G401 (cell line): ENCODE measurements at regions not wholly inside any gene's neighbourhood (a gene's known extent, or its start where the extent isn't known, plus 50 kb on each side); places are given as distances from the start of the nearest gene placed in this dataset.

Experiments
- DNase-seq: peaks from one replicate; pipeline ENCODE4 v3.0.0-alpha.2; 2015; ENCODE audit warnings: low spot score
- in situ Hi-C: cut with HindIII; loops from 2 replicates; pipeline ENCODE4 v1.10.0; 2016; ENCODE audit warnings: low sequenced_read_pairs, mixed read lengths

DNA sequence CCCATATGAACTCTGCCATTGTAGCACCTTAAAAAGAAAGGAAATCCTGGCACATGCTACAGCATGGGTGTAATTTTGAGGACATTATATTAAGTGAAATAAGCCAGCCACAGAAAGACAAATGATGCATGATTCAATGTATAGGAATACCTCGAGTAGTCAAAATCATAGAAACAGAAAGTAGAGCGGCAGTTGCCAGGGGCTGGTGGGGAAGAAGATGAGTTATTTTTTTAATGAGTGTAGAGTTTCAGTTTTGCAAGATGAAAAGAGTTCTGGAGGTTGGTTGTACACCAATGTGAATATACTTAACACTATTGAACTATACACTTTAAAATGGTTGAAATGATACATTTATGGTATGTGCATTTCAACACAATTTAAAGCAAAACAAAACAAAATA lies 133.0 kb downstream of the ZDHHC21 start:
- no peak for DNase-seq
- in situ Hi-C loops = no loop called here

DNA sequence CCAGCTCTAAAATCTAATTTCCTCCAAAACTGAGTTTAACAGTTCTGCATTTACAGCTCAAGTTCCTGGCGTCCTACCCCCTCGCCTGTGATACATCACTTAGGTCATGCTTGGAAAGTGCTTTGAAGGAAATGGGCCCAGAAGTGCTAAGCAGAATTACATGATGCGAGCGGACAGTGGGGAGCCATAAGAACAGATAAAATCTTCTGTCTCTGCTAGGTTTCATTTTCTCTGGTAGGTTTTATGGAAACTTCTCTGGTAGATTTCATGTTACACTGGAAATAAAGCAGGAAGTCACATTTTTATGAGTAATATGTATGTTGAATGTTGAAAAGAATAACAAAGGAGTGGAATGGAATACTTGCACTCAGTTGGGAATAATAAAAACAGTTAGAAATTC lies 138.3 kb downstream of the ZDHHC21 start:
- in situ Hi-C loops = no loop called here
- DNase-seq = no peak

DNA sequence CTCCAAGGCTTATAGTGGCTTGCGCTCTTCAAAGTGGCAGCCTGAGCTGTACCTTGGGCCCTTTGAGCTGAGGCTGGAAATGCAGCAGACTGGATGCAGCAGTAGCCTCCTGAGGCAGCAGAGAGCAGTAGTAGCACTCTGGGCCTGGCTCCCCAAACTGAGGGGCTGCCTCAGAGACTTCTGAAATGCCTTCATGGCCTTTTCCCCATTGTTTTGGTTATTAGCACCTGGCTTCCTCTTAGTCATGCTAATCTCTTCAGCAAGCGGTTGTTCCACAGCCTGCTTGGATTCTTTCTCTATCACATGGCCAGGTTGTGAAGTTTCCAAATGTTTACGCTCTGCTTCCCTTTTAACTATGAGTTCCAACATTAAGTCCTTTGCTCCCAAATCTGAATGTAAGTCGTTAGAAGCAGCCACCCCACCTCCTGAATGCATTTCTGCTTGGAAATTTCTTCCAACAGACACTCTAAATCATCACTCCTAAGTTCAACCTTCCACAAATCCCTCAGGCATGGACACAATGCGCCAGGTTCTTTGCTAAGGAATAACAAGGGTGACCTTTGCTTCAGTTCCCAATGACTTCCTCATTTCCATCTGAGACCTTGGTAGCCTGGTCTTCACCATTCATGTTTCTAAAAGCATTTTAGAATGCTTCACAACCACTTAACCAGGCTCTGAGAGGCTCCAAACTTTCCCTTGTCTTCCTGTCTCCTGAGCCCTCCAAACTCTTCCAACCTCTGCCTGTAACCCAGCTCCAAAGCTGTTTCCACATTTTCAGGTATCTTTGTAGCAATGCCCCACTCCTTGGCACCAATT lies 145.8 kb downstream of the ZDHHC21 start:
- DNase-seq = no peak

DNA sequence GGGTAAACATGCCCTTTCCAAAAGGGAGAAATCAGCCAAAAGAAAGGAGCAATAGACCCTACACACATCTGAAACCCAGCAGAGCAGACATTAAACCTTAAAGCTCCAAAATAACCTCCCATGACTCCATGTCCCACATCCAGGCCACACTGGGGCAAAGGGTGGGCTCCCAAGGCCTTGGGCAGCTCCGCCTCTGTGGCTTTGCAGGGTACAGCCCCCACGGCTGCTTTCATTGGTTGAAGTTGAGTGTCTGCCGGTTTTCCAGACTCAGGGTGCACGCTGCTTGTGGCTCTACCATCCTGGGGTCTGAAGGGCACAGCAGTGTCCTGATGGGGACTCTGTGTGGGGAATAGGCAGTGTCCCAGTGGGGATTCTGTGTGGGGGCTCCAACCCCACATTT lies 146.5 kb downstream of the ZDHHC21 start:
- in situ Hi-C loops = no loop called here
- no peak for DNase-seq

More for the DNA sequence above, 145.8 kb downstream of the ZDHHC21 start:
- in situ Hi-C loops = no loop called here

DNA sequence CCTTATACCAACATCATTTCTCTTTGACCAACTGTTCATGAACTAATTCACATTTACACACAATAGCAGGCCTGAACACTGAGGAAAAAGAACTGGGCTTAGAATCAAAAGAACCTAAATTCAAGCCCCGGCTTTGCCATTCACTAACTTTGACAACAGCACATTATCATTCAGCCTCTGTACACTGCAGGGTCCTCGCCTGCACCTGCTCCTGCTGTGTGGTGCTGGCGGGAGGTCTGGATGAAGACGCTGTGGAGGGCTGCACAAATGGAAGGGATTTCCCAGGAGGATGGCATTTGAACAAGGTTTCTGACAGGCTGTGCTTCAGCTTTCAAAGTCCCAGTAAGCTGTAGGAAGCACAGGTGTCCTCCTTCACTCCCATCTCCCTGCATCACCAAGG lies 151.2 kb downstream of the ZDHHC21 start:
- in situ Hi-C loops = no loop called here
- DNase-seq = no peak

DNA sequence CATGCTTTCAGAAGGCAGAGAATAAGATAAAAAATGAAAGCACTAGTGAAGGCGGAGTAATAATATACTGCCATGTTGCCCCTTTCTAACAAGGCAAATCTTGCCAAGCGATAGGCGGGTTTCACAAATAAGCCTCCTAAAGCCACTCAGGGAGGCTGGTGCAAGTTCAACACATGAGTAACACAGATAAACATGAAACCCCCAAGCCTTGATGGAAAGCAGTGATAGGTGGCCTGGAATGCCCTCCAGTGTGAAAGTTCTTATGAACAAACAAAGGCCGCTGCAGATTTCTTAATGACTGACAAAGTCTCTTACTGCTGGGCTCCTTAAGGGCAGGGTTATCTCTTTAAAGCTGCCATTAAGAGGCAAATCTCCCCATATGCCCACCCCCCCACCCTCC lies 154.7 kb downstream of the ZDHHC21 start:
- no peak for DNase-seq
- in situ Hi-C loops = no loop called here

DNA sequence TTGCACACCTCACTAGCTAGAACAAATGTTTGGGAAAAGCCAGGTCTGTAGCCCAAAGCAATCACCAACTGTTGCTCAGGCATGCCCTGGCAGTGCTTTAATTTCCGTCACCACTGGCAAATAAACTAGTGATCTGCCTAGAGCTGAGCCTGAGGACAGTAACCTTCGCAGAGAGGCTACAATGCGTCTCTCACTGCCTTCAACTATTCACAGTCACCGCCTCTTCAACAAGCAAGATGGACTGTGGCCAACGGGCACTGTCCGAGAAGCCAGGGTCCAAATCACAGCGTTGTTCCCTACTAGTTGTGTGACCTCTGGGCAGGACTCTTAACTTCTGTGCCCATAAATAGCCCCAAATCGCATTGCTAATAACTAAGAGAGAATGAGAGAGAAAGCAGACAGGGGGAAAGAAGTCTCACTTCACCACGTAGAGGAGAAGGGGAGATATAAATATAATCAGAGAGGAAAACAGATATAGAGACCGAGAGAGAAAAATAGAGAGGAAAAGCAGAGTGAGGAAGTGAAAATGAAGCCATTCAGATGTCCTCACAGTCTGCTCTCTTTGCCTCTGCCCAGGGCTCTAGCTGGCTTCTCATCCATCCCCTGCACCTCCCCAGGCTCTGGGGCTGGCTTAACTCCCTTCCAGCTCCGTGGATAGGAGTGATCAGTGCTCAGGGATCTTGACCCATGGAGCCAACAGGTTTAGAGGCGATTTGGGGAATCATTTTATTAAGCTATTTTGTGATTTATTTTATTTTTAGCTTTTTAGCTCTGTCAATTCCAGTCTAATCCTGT lies 157.9 kb downstream of the ZDHHC21 start:
- in situ Hi-C loops = no loop called here
- no peak for DNase-seq

DNA sequence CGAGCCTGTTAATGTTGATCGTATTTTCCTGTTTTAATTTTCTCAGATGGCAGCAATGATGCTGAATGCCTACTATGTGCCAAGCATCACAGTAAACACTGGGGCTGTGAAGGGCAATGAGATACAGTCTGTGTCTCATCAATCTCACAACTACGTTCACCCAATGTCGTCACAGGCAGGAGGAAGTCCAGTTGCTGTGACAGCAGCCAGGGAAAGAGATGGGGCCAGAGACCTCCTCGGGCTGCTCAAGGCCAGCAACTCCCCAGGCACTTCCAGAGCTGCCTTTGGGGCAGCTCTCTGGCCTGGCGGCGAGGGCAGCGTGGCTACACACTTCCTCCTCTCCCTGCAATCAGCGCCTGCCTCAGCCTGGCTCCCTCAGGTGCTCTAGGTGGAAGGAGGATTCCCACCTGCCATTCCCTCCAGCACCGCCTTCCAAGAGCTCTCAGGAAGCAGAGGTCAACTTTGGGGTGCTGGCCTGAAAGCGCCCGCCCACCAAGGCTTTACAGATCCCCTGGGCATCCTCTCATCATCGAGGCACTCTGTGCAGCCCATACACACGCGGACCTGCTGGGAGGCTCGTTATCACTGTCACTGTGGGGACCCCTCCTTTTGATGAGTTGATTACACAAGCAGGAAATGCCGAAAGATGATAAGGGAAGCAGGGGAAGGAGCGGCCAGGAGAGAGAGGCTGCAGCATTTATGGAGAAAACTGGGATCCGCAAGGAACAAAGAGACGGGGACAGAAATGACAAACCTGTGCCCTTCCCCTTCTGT lies 159.2 kb downstream of the ZDHHC21 start:
- in situ Hi-C loops = no loop called here
- no peak for DNase-seq

DNA sequence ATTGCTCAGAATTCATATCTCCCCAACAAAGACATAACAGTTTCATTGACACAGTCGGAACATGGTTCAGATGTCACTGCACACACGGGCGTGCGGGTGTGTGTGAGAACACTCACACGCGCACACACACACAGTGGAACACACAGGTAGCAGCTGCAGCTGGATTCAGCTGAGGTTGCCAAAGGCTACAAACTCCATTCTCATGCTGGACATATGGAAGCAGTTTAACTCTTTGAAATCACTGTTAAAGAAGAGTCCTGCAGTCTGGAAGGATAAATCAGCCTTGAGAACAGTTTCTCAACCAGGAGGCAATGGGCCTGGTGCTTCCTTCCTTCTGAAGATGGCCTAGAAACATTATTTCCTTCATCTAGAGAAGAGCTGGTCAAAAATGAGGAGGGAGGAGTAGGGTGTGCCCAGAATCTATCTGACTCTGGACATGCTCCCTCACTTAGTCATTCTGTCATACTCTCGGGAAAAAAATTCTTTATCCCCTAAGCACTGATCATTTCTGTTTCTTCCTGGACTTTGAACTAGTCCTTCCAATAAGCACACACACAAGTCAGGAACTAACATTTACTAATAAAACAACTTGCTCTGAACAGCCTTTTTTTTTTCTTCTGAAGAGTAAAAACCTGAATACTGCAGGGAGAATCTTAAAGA lies 160.6 kb downstream of the ZDHHC21 start:
- no peak for DNase-seq
- in situ Hi-C loops = no loop called here

DNA sequence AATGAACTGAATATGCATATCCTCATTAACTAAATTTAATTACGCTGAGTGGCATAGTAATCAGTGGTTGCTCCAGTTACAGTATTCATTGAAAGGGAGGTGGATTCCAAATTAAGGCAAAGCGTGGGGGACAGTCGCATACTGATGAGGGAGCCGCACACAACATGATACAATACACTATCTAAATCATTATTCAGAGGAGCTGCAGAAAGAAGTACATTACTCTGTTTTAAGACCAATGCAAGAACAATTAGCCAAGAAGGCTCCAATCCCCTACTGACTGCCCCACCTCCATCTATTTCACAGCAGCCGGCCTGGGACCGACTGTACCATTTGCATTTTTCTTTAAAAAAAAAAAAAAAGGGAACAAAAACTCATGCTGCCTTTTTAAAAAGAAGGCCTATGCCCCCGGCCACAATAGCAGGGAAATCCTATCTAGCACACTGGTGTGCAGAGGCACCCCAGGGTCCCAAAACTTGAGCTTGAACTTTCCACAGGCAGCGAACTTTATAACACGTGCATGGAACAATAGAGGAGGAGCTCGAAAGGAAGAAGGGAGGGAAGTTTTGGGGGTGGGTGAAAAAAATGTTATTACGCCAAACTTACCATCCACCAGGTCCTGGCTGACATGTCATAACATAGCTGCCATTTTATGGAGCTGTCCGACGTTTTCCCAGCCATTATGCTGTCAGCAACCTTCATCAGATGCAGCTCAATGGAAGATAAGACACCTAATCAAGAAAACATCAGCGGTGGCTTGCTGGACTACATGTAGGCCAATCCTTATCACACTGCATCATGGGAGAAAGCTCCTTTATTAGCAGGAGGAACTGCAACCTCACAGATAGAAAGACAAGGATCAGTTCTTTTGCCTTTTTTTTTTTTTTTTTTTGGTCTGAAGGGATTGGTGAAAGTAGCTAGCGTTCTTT lies 161.6 kb downstream of the ZDHHC21 start:
- DNase-seq = peak; percentile 58
- in situ Hi-C loops = no loop called here

DNA sequence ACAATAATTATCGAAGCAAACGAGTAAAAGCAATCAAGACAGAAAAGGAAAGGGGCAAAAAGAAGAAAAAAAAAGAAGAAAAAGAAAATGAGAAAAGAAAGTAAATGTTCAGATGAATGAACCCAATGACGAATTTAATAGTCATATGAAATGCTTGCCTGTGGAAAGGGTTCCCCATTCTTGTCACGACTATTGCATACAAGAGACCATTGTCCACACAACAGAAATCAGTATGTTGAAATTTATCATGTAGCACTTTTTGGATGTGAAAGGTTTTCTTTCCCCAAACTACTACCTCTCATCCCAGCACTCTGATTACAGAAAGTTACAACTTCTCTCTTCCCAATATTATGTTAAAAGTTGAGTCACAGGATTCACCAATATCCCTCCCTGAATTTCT lies 162.4 kb downstream of the ZDHHC21 start:
- DNase-seq = peak; percentile 43
- in situ Hi-C loops = no loop called here

DNA sequence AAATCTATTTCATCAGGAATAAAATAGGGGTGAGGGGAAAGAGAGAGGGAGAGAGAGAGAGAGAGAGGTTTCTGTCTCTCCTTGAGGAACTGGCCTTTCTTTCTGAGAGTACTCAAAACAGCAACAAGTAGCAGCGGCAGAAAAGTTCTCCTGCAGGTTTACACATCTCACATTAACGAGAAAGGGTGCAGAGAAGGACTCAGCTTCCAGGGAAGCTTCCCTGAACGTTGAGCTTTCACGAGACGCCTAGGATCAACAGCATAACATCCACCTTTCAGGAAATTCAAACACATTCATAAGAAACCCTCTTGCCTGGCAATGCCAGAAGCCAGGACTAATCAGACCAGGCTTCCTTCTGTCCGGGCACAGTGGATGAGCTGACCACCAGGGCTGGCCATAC lies 162.9 kb downstream of the ZDHHC21 start:
- in situ Hi-C loops = no loop called here

DNA sequence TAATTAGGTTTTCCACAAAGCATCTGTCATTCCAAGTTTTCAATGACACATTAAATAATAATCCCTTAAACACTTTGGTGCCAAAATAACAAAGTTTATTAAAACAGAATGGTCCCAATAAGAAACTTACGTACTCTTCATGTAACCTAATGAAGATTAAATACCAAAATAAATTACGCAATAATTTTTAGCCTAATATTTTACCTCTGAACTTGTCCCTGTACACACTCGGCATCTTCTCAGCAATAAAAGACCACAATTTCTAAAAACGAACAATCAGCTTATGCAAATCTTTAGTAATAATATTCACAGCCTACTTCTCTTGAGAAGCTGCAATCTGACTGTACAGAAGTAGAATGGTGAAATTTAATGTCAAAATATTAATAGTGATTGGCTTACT lies 163.6 kb downstream of the ZDHHC21 start:
- DNase-seq = no peak
- in situ Hi-C loops = no loop called here

More for the DNA sequence above, 162.9 kb downstream of the ZDHHC21 start:
- peak; percentile 58 for DNase-seq

DNA sequence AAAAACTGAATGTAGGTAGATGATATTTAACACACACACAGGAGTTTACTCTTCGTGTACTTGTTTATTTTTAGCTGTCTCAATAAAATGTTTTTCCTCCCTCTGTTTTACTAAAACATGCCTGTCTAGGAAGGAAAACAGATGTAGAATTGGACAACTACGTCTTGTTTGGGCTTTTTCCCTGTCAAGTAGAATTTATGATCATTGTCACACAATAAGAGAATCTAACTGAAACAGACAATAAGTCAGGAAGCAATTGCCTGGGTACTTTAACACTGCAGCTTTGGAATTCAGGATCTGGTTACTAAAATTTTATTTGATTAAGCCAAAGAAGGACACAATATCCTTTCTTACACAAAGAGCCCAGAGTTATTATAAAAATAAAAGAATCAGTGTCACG lies 164.2 kb downstream of the ZDHHC21 start:
- in situ Hi-C loops = no loop called here
- peak; percentile 50 for DNase-seq

DNA sequence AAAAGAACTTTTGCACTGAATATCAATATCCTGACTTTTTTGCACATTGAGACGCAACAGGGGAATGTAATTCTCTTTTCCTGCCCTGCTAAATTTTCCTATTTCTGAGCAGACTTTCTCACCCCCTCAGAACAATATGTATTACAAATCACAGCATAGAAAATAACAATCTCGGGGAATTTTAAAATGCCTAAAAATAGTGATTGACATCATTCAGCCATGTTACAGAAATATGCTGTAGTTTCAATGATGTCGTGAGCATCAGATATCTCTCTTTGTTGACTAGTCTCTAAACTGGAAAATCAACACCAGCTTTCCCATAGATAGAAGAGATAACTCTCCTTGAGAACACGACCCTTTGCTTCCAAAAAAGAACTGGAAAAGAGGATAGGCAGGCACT lies 166.7 kb downstream of the ZDHHC21 start:
- in situ Hi-C loops = no loop called here

DNA sequence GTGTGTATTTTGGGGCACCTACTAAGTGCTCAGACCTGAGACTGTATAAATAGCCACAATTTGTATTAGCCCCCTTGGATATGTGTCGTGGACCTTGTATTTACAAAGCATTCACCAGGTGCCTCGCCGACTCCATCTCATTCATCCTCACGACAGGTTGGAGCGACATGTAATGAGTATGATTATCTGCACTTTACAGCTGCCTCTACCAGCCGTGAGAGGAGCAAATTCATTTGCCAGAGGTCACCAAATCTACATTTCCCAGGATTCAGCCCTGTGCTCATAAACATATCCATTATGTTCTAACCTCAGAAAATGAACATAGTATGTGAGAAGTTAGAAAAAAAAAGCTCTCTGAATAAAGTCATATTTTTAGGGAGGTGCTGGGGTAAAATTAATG lies 167.4 kb downstream of the ZDHHC21 start:
- in situ Hi-C loops = no loop called here
- DNase-seq = peak; percentile 49

More for the DNA sequence above, 166.7 kb downstream of the ZDHHC21 start:
- peak; percentile 48 for DNase-seq

DNA sequence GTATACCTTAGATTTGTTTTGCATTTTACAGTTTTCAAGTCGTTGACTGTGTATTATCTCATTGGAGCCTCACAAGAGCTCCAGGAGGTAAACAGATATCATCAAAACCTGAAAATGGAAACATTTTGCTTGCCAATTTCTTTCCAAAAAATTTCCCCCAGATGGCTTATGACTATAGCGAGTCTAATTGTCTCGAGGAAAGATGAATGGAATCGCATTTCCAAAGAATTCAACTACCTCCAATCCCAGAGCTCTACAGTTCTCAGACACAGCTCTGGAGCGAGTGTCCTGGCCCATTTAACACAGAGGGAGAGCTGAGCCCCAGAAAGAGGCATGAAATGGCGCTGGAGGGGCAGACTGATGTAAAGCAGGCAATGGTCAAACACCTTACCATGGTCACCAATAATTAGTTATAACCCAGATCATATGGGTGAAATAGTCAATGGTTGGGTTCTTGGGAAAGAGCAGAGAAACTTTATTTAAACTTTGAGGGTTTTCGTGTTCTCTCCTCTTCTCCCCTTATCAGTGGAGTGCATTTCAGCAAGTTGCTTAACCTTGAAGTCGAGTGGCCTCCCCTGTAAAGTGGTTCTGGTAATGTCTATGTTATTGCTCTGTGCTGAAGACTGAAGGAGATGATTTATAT lies 168.2 kb downstream of the ZDHHC21 start:
- DNase-seq = peak; percentile 60
- in situ Hi-C loops = no loop called here

DNA sequence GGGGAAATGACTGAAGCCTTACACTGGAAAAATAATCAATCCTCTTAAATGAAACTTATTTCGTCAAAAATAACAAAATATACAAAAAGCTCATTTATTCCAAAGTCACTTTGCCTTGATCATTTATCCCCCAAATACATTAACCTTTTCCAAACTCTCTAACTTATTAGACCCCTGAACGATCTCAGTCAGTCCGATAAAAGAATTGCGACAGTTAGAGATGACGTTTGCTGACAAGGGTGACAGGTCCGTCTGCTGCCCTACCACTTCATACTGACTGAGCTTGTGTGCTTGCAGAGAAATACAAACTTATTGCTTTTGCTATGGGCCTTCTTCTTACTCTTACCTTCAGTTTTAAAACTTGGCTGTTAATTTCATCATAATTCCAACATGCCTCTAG lies 169.7 kb downstream of the ZDHHC21 start:
- in situ Hi-C loops = no loop called here
- no peak for DNase-seq
